Erythroblast (primary cell): ENCODE measurements at regions not wholly inside any gene's neighbourhood (a gene's known extent, or its start where the extent isn't known, plus 50 kb on each side); places are given as distances from the start of the nearest gene placed in this dataset.

Experiments
- GATA1 ChIP-seq: IDR thresholded peaks from 2 replicates; pipeline ENCODE4 v1.6.1; 2011; ENCODE audit warnings: low read depth, mild to moderate bottlenecking, control low read depth, low read length, moderate library complexity
- POLR2A ChIP-seq: IDR thresholded peaks from 2 replicates; pipeline ENCODE4 v1.6.1; 2011; ENCODE audit warnings: mild to moderate bottlenecking, low read length

- TF ChIP-seq POLR2A, result no peak
- TF ChIP-seq GATA1, result no peak
These were observed 713.8 kb upstream of the RBFOX1 start for GRCh38 chr16:6618874-6619273.
